Hepatocyte (in vitro differentiated cells): ENCODE measurements at regions not wholly inside any gene's neighbourhood (a gene's known extent, or its start where the extent isn't known, plus 50 kb on each side); places are given as distances from the start of the nearest gene placed in this dataset.

Experiments used
- EZH2 ChIP-seq: fragments of 200-600 bp; sonication (generic); IDR thresholded peaks from 2 replicates; pipeline ENCODE4 v1.6.1; 2016; ENCODE audit warnings: antibody characterized with exemption, mild to moderate bottlenecking, borderline replicate concordance
- EZH2phosphoT487 ChIP-seq: fragments of 200-600 bp; sonication (generic); IDR thresholded peaks from one replicate; pipeline ENCODE4 v1.6.1; 2018; ENCODE audit warnings: antibody characterized with exemption, mild to moderate bottlenecking, low read depth, moderate library complexity; ENCODE audit not compliant: unreplicated experiment, severe bottlenecking
- TF ChIP-seq, protein P1 (sequence below): fragments of 200-600 bp; sonication (generic); IDR thresholded peaks from 2 replicates; pipeline ENCODE4 v1.5.1; 2016; ENCODE audit warnings: antibody characterized with exemption, mild to moderate bottlenecking; ENCODE audit not compliant: poor library complexity

DNA sequence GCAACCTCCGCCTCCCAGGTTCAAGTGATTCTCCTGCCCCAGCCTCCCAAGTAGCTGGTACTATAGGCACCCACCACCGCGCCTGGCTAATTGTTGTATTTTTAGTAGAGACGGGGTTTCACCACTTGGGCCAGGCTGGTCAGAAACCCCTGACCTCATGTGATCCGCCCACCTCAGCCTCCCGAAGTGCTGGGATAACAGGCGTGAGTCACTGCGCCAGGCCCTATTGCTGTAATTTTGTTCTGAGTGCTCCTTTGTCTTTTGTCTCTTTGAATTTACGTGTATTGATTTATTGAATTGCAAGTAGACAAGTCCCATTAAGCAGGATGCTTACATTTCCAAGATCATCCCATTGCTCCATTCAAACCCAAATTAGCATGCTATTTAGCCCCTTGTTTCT lies 186.7 kb downstream of the MSX2 start:
- TF ChIP-seq, protein P1, sequence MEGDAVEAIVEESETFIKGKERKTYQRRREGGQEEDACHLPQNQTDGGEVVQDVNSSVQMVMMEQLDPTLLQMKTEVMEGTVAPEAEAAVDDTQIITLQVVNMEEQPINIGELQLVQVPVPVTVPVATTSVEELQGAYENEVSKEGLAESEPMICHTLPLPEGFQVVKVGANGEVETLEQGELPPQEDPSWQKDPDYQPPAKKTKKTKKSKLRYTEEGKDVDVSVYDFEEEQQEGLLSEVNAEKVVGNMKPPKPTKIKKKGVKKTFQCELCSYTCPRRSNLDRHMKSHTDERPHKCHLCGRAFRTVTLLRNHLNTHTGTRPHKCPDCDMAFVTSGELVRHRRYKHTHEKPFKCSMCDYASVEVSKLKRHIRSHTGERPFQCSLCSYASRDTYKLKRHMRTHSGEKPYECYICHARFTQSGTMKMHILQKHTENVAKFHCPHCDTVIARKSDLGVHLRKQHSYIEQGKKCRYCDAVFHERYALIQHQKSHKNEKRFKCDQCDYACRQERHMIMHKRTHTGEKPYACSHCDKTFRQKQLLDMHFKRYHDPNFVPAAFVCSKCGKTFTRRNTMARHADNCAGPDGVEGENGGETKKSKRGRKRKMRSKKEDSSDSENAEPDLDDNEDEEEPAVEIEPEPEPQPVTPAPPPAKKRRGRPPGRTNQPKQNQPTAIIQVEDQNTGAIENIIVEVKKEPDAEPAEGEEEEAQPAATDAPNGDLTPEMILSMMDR = no peak
- TF ChIP-seq EZH2phosphoT487 (no peak), EZH2 (no peak)
